ENCODE measurements at regions not wholly inside any gene's neighbourhood (a gene's known extent, or its start where the extent isn't known, plus 50 kb on each side); places are given as distances from the start of the nearest gene placed in this dataset.
A peak's percentile ranks its signal among the peaks of the same experiment; 100 is the strongest.

- DNase-seq, result peak; percentile 18
Observed at GRCh38 chr13:99911965-99912566, 59.5 kb downstream of the ZIC5 start.

- DNase-seq, result no peak
Observed at GRCh38 chr13:99911069-99911964, 60.2 kb downstream of the ZIC5 start.

GRCh38 chr13:99909836-99910619, 61.5 kb downstream of the ZIC5 start:
- DNase-seq, result no peak

GRCh38 chr13:99909097-99909835, 62.3 kb downstream of the ZIC5 start:
- no peak for DNase-seq

GRCh38 chr13:99908140-99908803, 63.3 kb downstream of the ZIC5 start:
- DNase-seq, result no peak

GRCh38 chr13:99907627-99908026, 63.9 kb downstream of the ZIC5 start:
- DNase-seq, result no peak

- no peak for DNase-seq
Observed at GRCh38 chr13:99907038-99907437, 64.5 kb downstream of the ZIC5 start.

- no peak for DNase-seq
Observed at GRCh38 chr13:99905814-99906213, 65.8 kb downstream of the ZIC5 start.

GRCh38 chr13:99905224-99905623, 66.3 kb downstream of the ZIC5 start:
- DNase-seq, result no peak

GRCh38 chr13:99903140-99903539, 68.4 kb downstream of the ZIC5 start:
- no peak for DNase-seq

GRCh38 chr13:99902657-99903056, 68.9 kb downstream of the ZIC5 start:
- no peak for DNase-seq

- DNase-seq, result no peak
Observed at GRCh38 chr13:99900960-99901359, 70.6 kb downstream of the ZIC5 start.

- DNase-seq, result no peak
Observed at GRCh38 chr13:99898421-99898820, 73.1 kb downstream of the ZIC5 start.

- no peak for DNase-seq
Observed at GRCh38 chr13:99897076-99897440, 74.5 kb downstream of the ZIC5 start.

GRCh38 chr13:99896369-99897075, 75.0 kb downstream of the ZIC5 start:
- DNase-seq, result no peak

- DNase-seq, result no peak
Observed at GRCh38 chr13:99895444-99896368, 75.9 kb downstream of the ZIC5 start.

GRCh38 chr13:99894840-99895443, 76.6 kb downstream of the ZIC5 start:
- no peak for DNase-seq

GRCh38 chr13:99894105-99894839, 77.3 kb downstream of the ZIC5 start:
- DNase-seq, result no peak

- DNase-seq, result no peak
Observed at GRCh38 chr13:99893567-99893966, 78.0 kb downstream of the ZIC5 start.

Data from CD4-positive, alpha-beta T cell treated with Interleukin-4 for 4 hours (primary cell).